GM23338 (cell line): ENCODE measurements at regions not wholly inside any gene's neighbourhood (a gene's known extent, or its start where the extent isn't known, plus 50 kb on each side); places are given as distances from the start of the nearest gene placed in this dataset.
"Not testable (repeated sequence)": the region's sequence is repeated elsewhere in the genome, so short reads cannot be mapped to it uniquely, and the experiment has no call there.

Source experiments
- ATAC-seq: fragments of 200-7000 bp; cut with Tn5 transposase; 3 replicates; pipeline ENCODE4 v1.9.1; 2020
- DNase-seq: peaks from one replicate; pipeline ENCODE4 v3.0.0-alpha.2; 2015; ENCODE audit warnings: low spot score
- H2AFZ ChIP-seq: fragments of 200-600 bp; sonication (generic); 2 replicates; pipeline ENCODE4 v1.8.0; 2016; ENCODE audit warnings: antibody characterized with exemption, mild to moderate bottlenecking, moderate library complexity
- H3F3A ChIP-seq: fragments of 200-600 bp; sonication (generic); replicated peaks from 2 replicates; pipeline ENCODE4 v1.8.0; 2017; ENCODE audit warnings: antibody characterized with exemption, mixed run types, low read depth
- H3K27ac ChIP-seq: fragments of 200-600 bp; sonication (generic); 2 replicates; pipeline ENCODE4 v1.6.1; 2016; ENCODE audit warnings: low read depth
- H3K27me3 ChIP-seq: fragments of 200-600 bp; sonication (generic); 2 replicates; pipeline ENCODE4 v1.8.0; 2016; ENCODE audit warnings: mild to moderate bottlenecking, mixed run types, moderate library complexity; ENCODE audit not compliant: insufficient read depth
- H3K36me3 ChIP-seq: fragments of 200-600 bp; sonication (generic); 2 replicates; pipeline ENCODE4 v1.8.0; 2016; ENCODE audit warnings: mild to moderate bottlenecking; ENCODE audit not compliant: insufficient read depth
- H3K4me1 ChIP-seq: fragments of 200-600 bp; sonication (generic); 2 replicates; pipeline ENCODE4 v1.8.0; 2016; ENCODE audit warnings: mild to moderate bottlenecking, moderate library complexity; ENCODE audit not compliant: insufficient read depth
- H3K4me2 ChIP-seq: fragments of 200-600 bp; sonication (generic); 2 replicates; pipeline ENCODE4 v1.7.1; 2017; ENCODE audit warnings: mixed run types
- H3K4me3 ChIP-seq: fragments of 200-600 bp; sonication (generic); 2 replicates; pipeline ENCODE4 v1.6.1; 2016; ENCODE audit warnings: mixed run types
- H3K79me2 ChIP-seq: fragments of 200-600 bp; sonication (generic); replicated peaks from 2 replicates; pipeline ENCODE4 v1.8.0; 2017; ENCODE audit warnings: mild to moderate bottlenecking; ENCODE audit not compliant: insufficient read depth
- H3K9me2 ChIP-seq: fragments of 200-600 bp; sonication (generic); 2 replicates; pipeline ENCODE4 v1.8.0; 2017; ENCODE audit not compliant: insufficient read depth
- H4K20me1 ChIP-seq: fragments of 200-600 bp; sonication (generic); replicated peaks from 2 replicates; pipeline ENCODE4 v1.8.0; 2017; ENCODE audit warnings: mild to moderate bottlenecking; ENCODE audit not compliant: insufficient read depth
- H3K27ac Mint-ChIP-seq: 2 replicates; pipeline ENCODE4 v1.8.0; 2020; ENCODE audit warnings: inconsistent platforms, mild to moderate bottlenecking, moderate library complexity, mixed read lengths
- H3K27me3 Mint-ChIP-seq: 3 replicates; pipeline ENCODE4 v1.8.0; 2022; ENCODE audit warnings: low read depth, mild to moderate bottlenecking, moderate library complexity, mixed read lengths, inconsistent platforms; ENCODE audit not compliant: insufficient read depth, poor library complexity
- H3K36me3 Mint-ChIP-seq: 3 replicates; pipeline ENCODE4 v1.8.0; 2021; ENCODE audit warnings: low read depth, mild to moderate bottlenecking, inconsistent platforms, moderate library complexity, mixed read lengths
- H3K4me1 Mint-ChIP-seq: 3 replicates; pipeline ENCODE4 v1.8.0; 2020; ENCODE audit warnings: mild to moderate bottlenecking, inconsistent platforms, mixed read lengths
- H3K4me3 Mint-ChIP-seq: 3 replicates; pipeline ENCODE4 v1.8.0; 2021; ENCODE audit warnings: moderate library complexity, mild to moderate bottlenecking, inconsistent platforms, mixed read lengths
- H3K9me3 Mint-ChIP-seq: 3 replicates; pipeline ENCODE4 v1.8.0; 2020; ENCODE audit warnings: moderate library complexity, mild to moderate bottlenecking, inconsistent platforms, mixed read lengths
- CREB1 ChIP-seq: fragments of 250-450 bp; sonication (Bioruptor Pico); IDR thresholded peaks from 2 replicates; pipeline ENCODE4 v1.5.0; 2020; ENCODE audit warnings: low read depth, mild to moderate bottlenecking, moderate library complexity
- EZH2 ChIP-seq: fragments of 200-600 bp; sonication (generic); IDR thresholded peaks from one replicate; pipeline ENCODE4 v1.8.0; 2017; ENCODE audit warnings: antibody characterized with exemption, mild to moderate bottlenecking, low read depth; ENCODE audit not compliant: unreplicated experiment
- NANOG ChIP-seq: IDR thresholded peaks from 2 replicates; pipeline ENCODE4 v1.6.1; 2016; ENCODE audit warnings: antibody characterized with exemption, borderline replicate concordance
- STAT1 ChIP-seq: IDR thresholded peaks from one replicate; pipeline ENCODE4 v1.6.1; 2016; ENCODE audit warnings: antibody characterized with exemption; ENCODE audit not compliant: unreplicated experiment
- ZNF114 ChIP-seq: fragments of 250-450 bp; sonication (Bioruptor Pico); IDR thresholded peaks from 2 replicates; pipeline ENCODE4 v1.5.0; 2020; ENCODE audit warnings: mild to moderate bottlenecking, moderate library complexity
- TF ChIP-seq, protein P1 (sequence below), 2 experiments: fragments of 200-600 bp in 1 of 2; sonication (generic) in 1 of 2; conservative IDR thresholded peaks; 2 replicates each; pipeline versions ENCODE4 v1.5.1 to v1.6.1; 2016 to 2017; ENCODE audit warnings: antibody characterized with exemption in 2 of 2, low read depth in 2 of 2, mild to moderate bottlenecking in 2 of 2, moderate library complexity in 1 of 2

DNA sequence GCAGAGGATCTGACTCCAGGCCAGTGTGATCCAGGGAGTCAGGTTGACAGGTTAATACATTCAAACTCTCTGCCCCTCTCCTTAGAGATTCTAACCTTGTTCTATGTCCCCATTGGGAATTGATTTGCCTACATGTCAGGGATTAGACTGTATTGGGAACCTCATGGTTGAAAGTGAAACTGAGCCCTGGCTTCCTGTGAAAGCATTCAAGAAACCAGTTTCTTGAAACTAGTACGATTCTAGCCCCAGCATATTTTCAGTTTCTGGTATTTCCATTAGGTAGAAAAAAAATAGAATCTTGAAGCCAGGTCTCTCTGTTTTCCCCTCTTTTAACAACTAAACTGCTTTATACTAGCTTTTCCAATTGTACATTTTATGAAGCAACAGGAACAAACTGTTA is 140.4 kb upstream of the ABI3BP start (continued):
- TF ChIP-seq, protein P1, sequence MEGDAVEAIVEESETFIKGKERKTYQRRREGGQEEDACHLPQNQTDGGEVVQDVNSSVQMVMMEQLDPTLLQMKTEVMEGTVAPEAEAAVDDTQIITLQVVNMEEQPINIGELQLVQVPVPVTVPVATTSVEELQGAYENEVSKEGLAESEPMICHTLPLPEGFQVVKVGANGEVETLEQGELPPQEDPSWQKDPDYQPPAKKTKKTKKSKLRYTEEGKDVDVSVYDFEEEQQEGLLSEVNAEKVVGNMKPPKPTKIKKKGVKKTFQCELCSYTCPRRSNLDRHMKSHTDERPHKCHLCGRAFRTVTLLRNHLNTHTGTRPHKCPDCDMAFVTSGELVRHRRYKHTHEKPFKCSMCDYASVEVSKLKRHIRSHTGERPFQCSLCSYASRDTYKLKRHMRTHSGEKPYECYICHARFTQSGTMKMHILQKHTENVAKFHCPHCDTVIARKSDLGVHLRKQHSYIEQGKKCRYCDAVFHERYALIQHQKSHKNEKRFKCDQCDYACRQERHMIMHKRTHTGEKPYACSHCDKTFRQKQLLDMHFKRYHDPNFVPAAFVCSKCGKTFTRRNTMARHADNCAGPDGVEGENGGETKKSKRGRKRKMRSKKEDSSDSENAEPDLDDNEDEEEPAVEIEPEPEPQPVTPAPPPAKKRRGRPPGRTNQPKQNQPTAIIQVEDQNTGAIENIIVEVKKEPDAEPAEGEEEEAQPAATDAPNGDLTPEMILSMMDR (conservative IDR thresholded peaks at IDR 0.05; ENCODE audit: low read depth in 2 of 2), result no peak
- no peak for TF ChIP-seq NANOG

DNA sequence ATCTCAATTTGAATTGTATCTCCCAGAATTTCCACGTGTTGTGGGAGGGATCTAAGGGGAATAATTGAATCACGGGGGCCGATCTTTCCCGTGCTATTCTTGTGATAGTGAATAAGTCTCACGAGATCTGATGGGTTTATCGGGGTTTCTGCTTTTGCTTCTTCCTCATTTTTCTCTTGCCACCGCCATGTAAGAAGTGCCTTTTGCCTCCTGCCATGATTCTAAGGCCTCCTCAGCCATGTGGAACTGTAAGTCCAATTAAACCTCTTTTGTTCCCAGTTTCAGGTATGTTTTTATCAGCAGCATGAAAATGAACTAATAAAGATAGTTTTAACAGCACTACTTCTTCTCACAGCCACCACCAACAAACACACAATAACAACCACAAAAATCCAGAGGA is 140.0 kb upstream of the ABI3BP start:
- H3K4me3 Mint-ChIP-seq, H4K20me1 ChIP-seq, H3K4me1 ChIP-seq, H3K36me3 Mint-ChIP-seq, H3K4me3 ChIP-seq, H3K27me3 ChIP-seq, H3K79me2 ChIP-seq, H3F3A ChIP-seq, ATAC-seq, H3K27ac Mint-ChIP-seq, H3K36me3 ChIP-seq, H3K4me2 ChIP-seq, H3K9me2 ChIP-seq, H3K9me3 Mint-ChIP-seq, H3K4me1 Mint-ChIP-seq, H3K27ac ChIP-seq, DNase-seq, H2AFZ ChIP-seq, H3K27me3 Mint-ChIP-seq: not testable (repeated sequence)

DNA sequence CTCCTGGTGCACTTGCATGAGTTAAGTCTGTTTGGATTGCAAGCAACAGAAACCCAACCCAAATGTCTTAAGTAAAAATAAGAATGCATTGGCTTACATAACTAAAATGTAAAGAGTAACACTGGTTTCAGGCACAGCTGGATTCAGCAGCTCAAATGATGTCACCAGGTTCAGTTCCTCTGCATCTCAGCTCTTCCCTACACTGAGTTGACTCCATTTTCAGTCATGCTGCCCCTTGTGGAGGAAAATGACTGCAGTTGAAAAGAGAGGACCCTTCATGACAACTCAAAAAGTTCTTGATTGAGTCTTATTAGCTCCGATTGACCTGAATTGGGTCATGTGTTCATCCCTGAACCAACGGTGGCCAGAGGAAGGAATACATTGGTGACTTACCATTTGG is 138.5 kb upstream of the ABI3BP start:
- Histone ChIP-seq H3K27me3 (no peaks in the 10 kb centered on the region), H3K79me2 (no peaks in the 10 kb centered on the region), H3K36me3 (no peaks in the 10 kb centered on the region), H3K4me3 (no peak overlapping the region), H3K4me1 (no peaks in the 10 kb centered on the region), H3K27ac (no peak overlapping the region), H3K9me2 (0 out of 2 replicates have a peak, but pooled peaks cover 4% of the 10 kb centered on the region), H3F3A (no peaks in the 10 kb centered on the region), H4K20me1 (no peaks in the 10 kb centered on the region), H3K4me2 (no peak overlapping the region), H2AFZ (peak overlapping the region; percentile 88; the same call in 1 of the 2 replicates)
- no peaks in the 10 kb centered on the region for H3K4me1 Mint-ChIP-seq
- no peaks in the 10 kb centered on the region; the same call in 2 of the 3 replicates for H3K36me3 Mint-ChIP-seq
- no peak overlapping the region for H3K4me3 Mint-ChIP-seq
- H3K9me3 Mint-ChIP-seq, result peaks cover 2% of the 10 kb centered on the region; the same call in 2 of the 3 replicates
- DNase-seq (peak; percentile 47), ATAC-seq (peak; percentile 40; the same call in 2 of the 3 replicates)
- no peak overlapping the region for H3K27ac Mint-ChIP-seq
- peaks cover 1% of the 10 kb centered on the region for H3K27me3 Mint-ChIP-seq
- TF ChIP-seq, protein P1 (conservative IDR thresholded peaks at IDR 0.05; ENCODE audit: low read depth in 2 of 2), result peak; percentile 46 to 49
- no peak for TF ChIP-seq NANOG

DNA sequence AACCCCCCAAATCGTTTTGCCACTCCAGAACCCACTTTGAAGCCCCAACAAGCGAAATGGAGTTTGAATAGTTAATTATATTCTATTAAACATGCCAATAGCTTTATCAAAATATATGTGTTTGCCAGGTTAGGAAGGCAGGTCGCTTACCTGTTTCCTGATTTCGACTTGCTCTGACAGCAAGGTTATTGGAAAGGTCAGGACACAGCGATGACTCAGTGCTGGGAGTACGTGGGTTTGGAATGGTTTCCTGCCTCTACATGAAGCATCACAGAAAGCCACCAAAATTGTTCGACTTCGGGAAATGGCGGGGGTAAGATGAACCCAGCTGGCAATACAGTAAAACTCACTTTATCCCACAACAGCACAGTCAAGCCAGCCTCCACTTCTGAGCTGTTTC is 135.6 kb upstream of the ABI3BP start:
- peaks cover 2% of the 10 kb centered on the region; the same call in 2 of the 3 replicates for H3K9me3 Mint-ChIP-seq
- no peak overlapping the region for H3K4me3 ChIP-seq
- no peak overlapping the region for H2AFZ ChIP-seq
- no peaks in the 10 kb centered on the region for H3K4me1 ChIP-seq
- no peak overlapping the region for H3K4me2 ChIP-seq
- peaks cover 1% of the 10 kb centered on the region for H3K27me3 Mint-ChIP-seq
- H3K27me3 ChIP-seq, result no peaks in the 10 kb centered on the region
- H3K36me3 Mint-ChIP-seq, result no peaks in the 10 kb centered on the region
- ATAC-seq, result no peak
- no peaks in the 10 kb centered on the region for H4K20me1 ChIP-seq
- no peaks in the 10 kb centered on the region for H3K4me1 Mint-ChIP-seq
- H3F3A ChIP-seq, result no peaks in the 10 kb centered on the region
- 0 out of 2 replicates have a peak, but pooled peaks cover 9% of the 10 kb centered on the region for H3K9me2 ChIP-seq
- no peak overlapping the region for H3K27ac ChIP-seq
- H3K4me3 Mint-ChIP-seq, result no peak overlapping the region
- H3K27ac Mint-ChIP-seq, result no peak overlapping the region
- DNase-seq, result no peak
- no peaks in the 10 kb centered on the region for H3K79me2 ChIP-seq
- H3K36me3 ChIP-seq, result no peaks in the 10 kb centered on the region
- TF ChIP-seq ZNF114 (CRISPR knock-in tag) (no peak), CREB1 (CRISPR knock-in tag) (no peak), EZH2 (no peak), STAT1 (no peak)
